HCT116 (cell line): ENCODE measurements at regions not wholly inside any gene's neighbourhood (a gene's known extent, or its start where the extent isn't known, plus 50 kb on each side); places are given as distances from the start of the nearest gene placed in this dataset.

ENCODE experiments used
- ATAC-seq: fragments of 200-7000 bp; cut with Tn5 transposase; 2 replicates; pipeline ENCODE4 v1.9.1; 2020; ENCODE audit warnings: mild to moderate bottlenecking, moderate library complexity
- BruUV-seq: library from RNA; stranded (reverse); fragments of 400-500 nt; replicated peaks from 2 replicates; lab custom pipeline; 2021; lab: Mats Ljungman, UMichigan
- CTCF ChIA-PET: fragments of 300-600 bp; sonication (Branson Sonifier 250); formaldehyde crosslinking; loops from one replicate; lab custom pipeline; 2021; ENCODE audit warnings: antibody characterized with exemption; lab: Charles Lee
- POLR2A ChIA-PET: fragments of 300-600, 350-600 bp; sonication (Branson Sonifier 250); formaldehyde crosslinking; loops from one replicate; lab custom pipeline; 2021; ENCODE audit warnings: antibody characterized with exemption; lab: Charles Lee
- RAD21 ChIA-PET, 2 experiments: fragments of 300-600 bp; sonication (Branson Sonifier 250); formaldehyde crosslinking; loops; one replicate each; lab custom pipeline; 2023; ENCODE audit warnings: low total read pairs in 2 of 2; ENCODE audit not compliant: uncharacterized antibody in 2 of 2, unreplicated experiment in 2 of 2, low non-redundant PET in 1 of 2; lab: Charles Lee
- DNase-seq: peaks from one replicate; pipeline ENCODE4 v3.0.0-alpha.2; 2010; ENCODE audit warnings: low read depth, low spot score
- H2AFZ ChIP-seq: fragments of 200-600 bp; shearing (Covaris generic), sonication (generic); 2 replicates; pipeline ENCODE4 v1.6.1; 2017; ENCODE audit warnings: low read depth, mixed run types, mixed read lengths, antibody characterized with exemption, low read length; ENCODE audit not compliant: poor library complexity, severe bottlenecking
- H3K27ac ChIP-seq: 2 replicates; pipeline ENCODE4 v1.5.1; 2012; ENCODE audit warnings: low read depth, low read length
- H3K27me3 ChIP-seq: fragments of 200-600 bp; sonication (generic); 2 replicates; pipeline ENCODE4 v1.6.1; 2016; ENCODE audit warnings: mixed run types, low read length, mixed read lengths; ENCODE audit not compliant: insufficient read depth
- H3K36me3 ChIP-seq, 2 experiments: fragments of 200-500 bp in 1 of 2; fragments of 200-600 bp in 1 of 2; sonication (Bioruptor generic) in 1 of 2; sonication (generic) in 1 of 2; 2 replicates each; pipeline versions ENCODE4 v1.5.1 to v1.6.1; 2014 to 2016; ENCODE audit warnings: low read length in 2 of 2, inconsistent platforms in 1 of 2, mixed read lengths in 1 of 2, mixed run types in 1 of 2; ENCODE audit not compliant: insufficient read depth in 2 of 2, control insufficient read depth in 1 of 2
- H3K4me1 ChIP-seq, 2 experiments: fragments of 200-600 bp in 1 of 2; sonication (generic) in 1 of 2; 2 replicates each; pipeline versions ENCODE4 v1.5.1 to v1.6.1; 2012 to 2017; ENCODE audit warnings: low read length in 2 of 2, inconsistent platforms in 1 of 2, mild to moderate bottlenecking in 1 of 2, mixed read lengths in 1 of 2, mixed run types in 1 of 2, moderate library complexity in 1 of 2; ENCODE audit not compliant: insufficient read depth in 2 of 2, control insufficient read depth in 1 of 2
- H3K4me2 ChIP-seq: fragments of 200-600 bp; sonication (generic); 2 replicates; pipeline ENCODE4 v1.6.1; 2017; ENCODE audit warnings: mixed run types, low read length, mixed read lengths
- H3K4me3 ChIP-seq, 2 experiments: fragments of 200-600 bp in 1 of 2; sonication (generic) in 1 of 2; replicated peaks in 1 of 2; 2 replicates each; pipeline ENCODE4 v1.5.1; 2011 to 2016; ENCODE audit warnings: low read length in 2 of 2, control low read depth in 1 of 2, low read depth in 1 of 2, mild to moderate bottlenecking in 1 of 2, mixed read lengths in 1 of 2, mixed run types in 1 of 2
- H3K79me2 ChIP-seq: fragments of 200-600 bp; sonication (generic); 2 replicates; pipeline ENCODE4 v1.6.1; 2017; ENCODE audit warnings: mild to moderate bottlenecking, mixed run types, low read length, moderate library complexity, mixed read lengths; ENCODE audit not compliant: insufficient read depth
- H3K9ac ChIP-seq: fragments of 200-600 bp; sonication (generic); 2 replicates; pipeline ENCODE4 v1.6.1; 2016; ENCODE audit warnings: low read length, mixed read lengths
- H3K9me2 ChIP-seq: fragments of 200-600 bp; sonication (generic), shearing (Covaris generic); 2 replicates; pipeline ENCODE4 v1.6.1; 2017; ENCODE audit warnings: mixed run types, mild to moderate bottlenecking, moderate library complexity; ENCODE audit not compliant: insufficient read depth
- H3K9me3 ChIP-seq, 2 experiments: fragments of 200-500 bp in 1 of 2; fragments of 200-600 bp in 1 of 2; sonication (Bioruptor generic) in 1 of 2; sonication (generic) in 1 of 2; 2 replicates each; pipeline ENCODE4 v1.6.1; 2014 to 2017; ENCODE audit warnings: low read length in 2 of 2, mixed read lengths in 2 of 2, inconsistent platforms in 1 of 2, low read depth in 1 of 2, mild to moderate bottlenecking in 1 of 2, mixed run types in 1 of 2, moderate library complexity in 1 of 2; ENCODE audit not compliant: control insufficient read depth in 1 of 2, insufficient read depth in 1 of 2
- H4K20me1 ChIP-seq: fragments of 200-600 bp; sonication (generic), shearing (Covaris generic); 2 replicates; pipeline ENCODE4 v1.6.1; 2017; ENCODE audit warnings: mixed run types, mild to moderate bottlenecking, moderate library complexity; ENCODE audit not compliant: insufficient read depth
- TCF7L2 ChIP-seq: IDR thresholded peaks from 2 replicates; pipeline ENCODE4 v1.7.0; 2011; ENCODE audit warnings: borderline replicate concordance, inconsistent platforms; ENCODE audit not compliant: insufficient read depth, insufficient read length; ENCODE audit errors: extremely low read depth
- ZNF274 ChIP-seq: fragments of 200-500 bp; sonication (Bioruptor generic); IDR thresholded peaks from 2 replicates; pipeline ENCODE4 v1.6.1; 2014; ENCODE audit warnings: mild to moderate bottlenecking, low read depth, low read length, inconsistent platforms
- intact Hi-C: fragments of 100-400 bp; cut with micrococcal nuclease; formaldehyde crosslinking; loops from 2 replicates; pipeline ENCODE4 v1.10.0; 2022
- TF ChIP-seq, protein P1 (sequence below), 3 experiments: fragments of 200-600 bp in 1 of 3; sonication (generic) in 1 of 3; IDR thresholded peaks in 2 of 3; conservative IDR thresholded peaks in 1 of 3; 2 replicates each; pipeline ENCODE4 v1.5.1; 2012 to 2017; ENCODE audit warnings: low read depth in 2 of 3, low read length in 2 of 3, antibody characterized with exemption in 1 of 3, borderline replicate concordance in 1 of 3, control low read depth in 1 of 3, mild to moderate bottlenecking in 1 of 3, mixed read lengths in 1 of 3, mixed run types in 1 of 3, moderate library complexity in 1 of 3; ENCODE audit not compliant: insufficient read depth in 1 of 3
- TF ChIP-seq, protein P2 (sequence below): IDR thresholded peaks from 2 replicates; pipeline ENCODE4 v1.6.1; 2012; ENCODE audit warnings: low read depth

DNA sequence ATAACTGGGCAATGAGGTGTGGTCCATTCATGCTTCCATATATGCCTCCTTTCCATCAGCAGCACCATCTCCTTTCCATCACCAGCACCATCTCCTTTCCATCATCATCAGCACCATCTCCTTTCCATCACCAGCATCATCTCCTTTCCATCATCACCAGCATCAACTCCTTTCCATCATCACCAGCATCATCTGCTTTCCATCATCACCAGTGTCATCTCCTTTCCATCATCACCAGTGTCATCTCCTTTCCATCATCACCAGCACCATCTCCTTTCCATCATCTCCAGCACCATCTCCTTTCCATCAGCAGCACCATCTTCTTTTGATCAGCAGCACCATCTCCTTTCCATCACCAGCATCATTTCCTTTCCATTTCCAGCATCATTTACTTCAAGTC is 297.5 kb upstream of the SPHKAP start:
- H3K79me2 ChIP-seq, result no peaks in the 10 kb centered on the region
- ChIA-PET POLR2A (no interaction called here), CTCF (no interaction called here), RAD21 (no interaction called here)
- H3K9ac ChIP-seq, result no peak overlapping the region
- no peak overlapping the region for H2AFZ ChIP-seq
- no peaks in the 10 kb centered on the region for H3K36me3 ChIP-seq
- no TSS peak for BruUV-seq
- H3K4me3 ChIP-seq, result no peak overlapping the region
- no peak overlapping the region for H3K4me2 ChIP-seq
- TF ChIP-seq ZNF274, result no peak
- TF ChIP-seq, protein P1, sequence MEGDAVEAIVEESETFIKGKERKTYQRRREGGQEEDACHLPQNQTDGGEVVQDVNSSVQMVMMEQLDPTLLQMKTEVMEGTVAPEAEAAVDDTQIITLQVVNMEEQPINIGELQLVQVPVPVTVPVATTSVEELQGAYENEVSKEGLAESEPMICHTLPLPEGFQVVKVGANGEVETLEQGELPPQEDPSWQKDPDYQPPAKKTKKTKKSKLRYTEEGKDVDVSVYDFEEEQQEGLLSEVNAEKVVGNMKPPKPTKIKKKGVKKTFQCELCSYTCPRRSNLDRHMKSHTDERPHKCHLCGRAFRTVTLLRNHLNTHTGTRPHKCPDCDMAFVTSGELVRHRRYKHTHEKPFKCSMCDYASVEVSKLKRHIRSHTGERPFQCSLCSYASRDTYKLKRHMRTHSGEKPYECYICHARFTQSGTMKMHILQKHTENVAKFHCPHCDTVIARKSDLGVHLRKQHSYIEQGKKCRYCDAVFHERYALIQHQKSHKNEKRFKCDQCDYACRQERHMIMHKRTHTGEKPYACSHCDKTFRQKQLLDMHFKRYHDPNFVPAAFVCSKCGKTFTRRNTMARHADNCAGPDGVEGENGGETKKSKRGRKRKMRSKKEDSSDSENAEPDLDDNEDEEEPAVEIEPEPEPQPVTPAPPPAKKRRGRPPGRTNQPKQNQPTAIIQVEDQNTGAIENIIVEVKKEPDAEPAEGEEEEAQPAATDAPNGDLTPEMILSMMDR (IDR thresholded peaks at IDR 0.05 in 2 of 3, conservative IDR thresholded peaks at IDR 0.05 in 1 of 3; ENCODE audit: borderline replicate concordance in 1 of 3, insufficient read depth in 1 of 3, low read depth in 2 of 3, low read length in 2 of 3), result no peak
- no peak for TF ChIP-seq TCF7L2
- TF ChIP-seq, protein P2, sequence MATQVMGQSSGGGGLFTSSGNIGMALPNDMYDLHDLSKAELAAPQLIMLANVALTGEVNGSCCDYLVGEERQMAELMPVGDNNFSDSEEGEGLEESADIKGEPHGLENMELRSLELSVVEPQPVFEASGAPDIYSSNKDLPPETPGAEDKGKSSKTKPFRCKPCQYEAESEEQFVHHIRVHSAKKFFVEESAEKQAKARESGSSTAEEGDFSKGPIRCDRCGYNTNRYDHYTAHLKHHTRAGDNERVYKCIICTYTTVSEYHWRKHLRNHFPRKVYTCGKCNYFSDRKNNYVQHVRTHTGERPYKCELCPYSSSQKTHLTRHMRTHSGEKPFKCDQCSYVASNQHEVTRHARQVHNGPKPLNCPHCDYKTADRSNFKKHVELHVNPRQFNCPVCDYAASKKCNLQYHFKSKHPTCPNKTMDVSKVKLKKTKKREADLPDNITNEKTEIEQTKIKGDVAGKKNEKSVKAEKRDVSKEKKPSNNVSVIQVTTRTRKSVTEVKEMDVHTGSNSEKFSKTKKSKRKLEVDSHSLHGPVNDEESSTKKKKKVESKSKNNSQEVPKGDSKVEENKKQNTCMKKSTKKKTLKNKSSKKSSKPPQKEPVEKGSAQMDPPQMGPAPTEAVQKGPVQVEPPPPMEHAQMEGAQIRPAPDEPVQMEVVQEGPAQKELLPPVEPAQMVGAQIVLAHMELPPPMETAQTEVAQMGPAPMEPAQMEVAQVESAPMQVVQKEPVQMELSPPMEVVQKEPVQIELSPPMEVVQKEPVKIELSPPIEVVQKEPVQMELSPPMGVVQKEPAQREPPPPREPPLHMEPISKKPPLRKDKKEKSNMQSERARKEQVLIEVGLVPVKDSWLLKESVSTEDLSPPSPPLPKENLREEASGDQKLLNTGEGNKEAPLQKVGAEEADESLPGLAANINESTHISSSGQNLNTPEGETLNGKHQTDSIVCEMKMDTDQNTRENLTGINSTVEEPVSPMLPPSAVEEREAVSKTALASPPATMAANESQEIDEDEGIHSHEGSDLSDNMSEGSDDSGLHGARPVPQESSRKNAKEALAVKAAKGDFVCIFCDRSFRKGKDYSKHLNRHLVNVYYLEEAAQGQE, result no peak
- H3K4me1 ChIP-seq, result no peaks in the 10 kb centered on the region
- no peaks in the 10 kb centered on the region for H4K20me1 ChIP-seq
- H3K27me3 ChIP-seq, result no peaks in the 10 kb centered on the region
- no peaks in the 10 kb centered on the region for H3K9me3 ChIP-seq
- no peak for ATAC-seq
- no peak overlapping the region for H3K27ac ChIP-seq
- no peaks in the 10 kb centered on the region for H3K9me2 ChIP-seq
- intact Hi-C loops, result no loop called here
- no peak for DNase-seq
